Esophagus muscularis mucosa (tissue), 4 donors: ENCODE measurements at regions not wholly inside any gene's neighbourhood (a gene's known extent, or its start where the extent isn't known, plus 50 kb on each side); places are given as distances from the start of the nearest gene placed in this dataset.

Experiments
- DNase-seq: peaks from one replicate; pipeline ENCODE4 v3.0.0-alpha.2; 2017; ENCODE audit errors: extremely low spot score
- H3K27ac ChIP-seq, 4 donors: fragments of 200-600 bp; sonication (generic); replicated peaks in 1 of 4; 1 replicate in 3 of 4; 2 replicates in 1 of 4; pipeline ENCODE4 v1.5.1; 2016 to 2019; ENCODE audit warnings: mild to moderate bottlenecking in 1 of 4
- H3K27me3 ChIP-seq, 4 donors: fragments of 200-600 bp; sonication (generic); one replicate each; pipeline versions ENCODE4 v1.5.1 to v1.6.0; 2016 to 2019
- H3K36me3 ChIP-seq, 4 donors: fragments of 200-600 bp; sonication (generic); one replicate each; pipeline ENCODE4 v1.5.1; 2016 to 2019
- H3K4me1 ChIP-seq, 4 donors: fragments of 200-600 bp; sonication (generic); one replicate each; pipeline ENCODE4 v1.5.1; 2016 to 2019
- H3K4me3 ChIP-seq, 4 donors: fragments of 200-600 bp; sonication (generic); 1 replicate in 2 of 4; 2 replicates in 2 of 4; pipeline ENCODE4 v1.5.1; 2016 to 2019; ENCODE audit warnings: mild to moderate bottlenecking in 4 of 4, moderate library complexity in 1 of 4
- H3K9me3 ChIP-seq, 4 donors: fragments of 200-600 bp; sonication (generic); 1 replicate in 3 of 4; 2 replicates in 1 of 4; pipeline ENCODE4 v1.5.1; 2016 to 2019
- CTCF ChIP-seq, 3 experiments: fragments of 200-600 bp in 2 of 3; fragments of 450-650 bp in 1 of 3; sonication (generic) in 2 of 3; IDR thresholded peaks; one replicate each; pipeline ENCODE4 v1.5.1; 2017 to 2019; ENCODE audit warnings: antibody characterized with exemption in 3 of 3, mild to moderate bottlenecking in 2 of 3, moderate library complexity in 1 of 3
- EP300 ChIP-seq: sonication (generic); formaldehyde crosslinking; IDR thresholded peaks from one replicate; pipeline ENCODE4 v1.6.1; 2017; ENCODE audit warnings: antibody characterized with exemption
- POLR2A ChIP-seq: fragments of 450-650 bp; IDR thresholded peaks from one replicate; pipeline ENCODE4 v1.6.1; 2017; ENCODE audit warnings: antibody characterized with exemption, moderate library complexity, mild to moderate bottlenecking, low read depth
- POLR2AphosphoS5 ChIP-seq, 2 donors: sonication (generic); formaldehyde crosslinking; IDR thresholded peaks; one replicate each; pipeline ENCODE4 v1.6.1; 2017; ENCODE audit warnings: antibody characterized with exemption in 2 of 2
- WGBS: methylation state at CpG from one replicate; pipeline ENCODE4 v1.1.5; 2018; 5-methylcytosine and 5-hydroxymethylcytosine counted together
- intact Hi-C: fragments of 100-400 bp; cut with DNase I; formaldehyde crosslinking; loops from one replicate; pipeline ENCODE4 v1.15.1; 2023

GRCh38 chr3:159881208-159881607 lies 107.4 kb upstream of the IL12A start:
- peaks cover 65 to 79% (median 73%) of the 10 kb centered on the region in 4 donors for H3K4me1 ChIP-seq

DNA sequence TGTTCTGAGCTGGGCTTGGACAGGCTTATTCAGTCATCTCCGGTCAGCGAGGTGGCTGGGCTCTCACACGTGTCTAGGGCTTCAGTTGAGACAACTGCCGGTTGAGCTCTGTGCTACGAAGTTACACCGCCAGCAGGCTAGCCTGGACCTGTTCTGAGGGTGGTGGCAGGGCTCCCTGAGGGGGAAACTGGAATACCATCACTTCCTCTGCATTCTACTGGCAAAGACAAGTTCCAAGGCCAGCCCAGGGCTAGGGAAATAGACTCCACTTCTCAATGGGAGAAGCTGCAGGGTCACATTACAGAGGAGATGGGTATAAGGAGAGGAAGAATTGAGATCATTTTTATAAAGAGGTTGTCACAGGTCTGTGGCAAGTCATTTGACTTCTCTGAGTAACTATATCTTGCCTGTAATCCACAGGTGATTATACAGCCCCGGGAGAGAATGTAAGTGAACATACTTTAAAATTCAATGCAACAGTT lies 106.8 kb upstream of the IL12A start:
- intact Hi-C loops = loop anchor here (5.0 to 10.0 kb wide), 2 partner anchors 55 to 267 kb away; no protein-coding TSS in a partner anchor
- no peaks in the 10 kb centered on the region for H3K36me3 ChIP-seq
- H3K27ac ChIP-seq = peak overlapping the region; percentile 22 to 67 (median 44)
- H3K9me3 ChIP-seq = no peaks in the 10 kb centered on the region
- 64% methylated on average over 7 of the region's 7 CpGs for WGBS
- H3K4me1 ChIP-seq = peaks cover 63 to 81% (median 78%) of the 10 kb centered on the region in 4 donors
- H3K27me3 ChIP-seq = no peaks in the 10 kb centered on the region
- no peak overlapping the region for H3K4me3 ChIP-seq
- TF ChIP-seq EP300 = no peak
- no peak for TF ChIP-seq POLR2AphosphoS5 (IDR thresholded peaks at IDR 0.05)
- no peak for TF ChIP-seq CTCF (IDR thresholded peaks at IDR 0.05)
- no peak for TF ChIP-seq POLR2A
- peak; percentile 84 for DNase-seq

More at GRCh38 chr3:159881208-159881607, 107.4 kb upstream of the IL12A start:
- TF ChIP-seq CTCF (IDR thresholded peaks at IDR 0.05) = no peak
- TF ChIP-seq POLR2A = no peak
- TF ChIP-seq EP300 = no peak
- TF ChIP-seq POLR2AphosphoS5 (IDR thresholded peaks at IDR 0.05) = no peak
- 88% methylated on average over 2 of the region's 2 CpGs for WGBS
- Histone ChIP-seq H3K9me3 (no peaks in the 10 kb centered on the region), H3K36me3 (no peaks in the 10 kb centered on the region), H3K4me3 (no peak overlapping the region), H3K27ac (peak overlapping the region; percentile 22 to 67 (median 44)), H3K27me3 (no peaks in the 10 kb centered on the region)
- DNase-seq = no peak
- intact Hi-C loops = loop anchor here (5.0 to 10.0 kb wide), 2 partner anchors 54 to 266 kb away; no protein-coding TSS in a partner anchor

DNA sequence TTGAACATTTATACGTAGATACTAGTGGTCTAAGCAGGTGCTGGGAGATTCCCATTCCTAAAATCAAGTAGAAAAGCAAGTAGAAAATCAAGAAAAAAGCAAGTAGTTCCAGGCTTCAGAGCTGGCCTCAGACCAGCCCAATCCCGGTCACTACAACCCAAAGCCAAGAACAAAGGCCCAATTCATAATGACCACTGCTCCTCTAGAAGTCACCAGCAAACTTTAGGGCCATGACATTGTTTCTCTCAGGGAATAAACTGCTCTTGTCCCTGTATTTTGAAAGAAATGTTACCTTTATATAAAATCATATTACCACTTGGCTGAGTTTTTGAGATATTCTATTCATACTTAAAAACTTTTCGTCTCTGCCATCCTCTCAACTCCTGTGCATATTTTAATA lies 106.3 kb upstream of the IL12A start:
- Histone ChIP-seq H3K9me3 (no peaks in the 10 kb centered on the region), H3K4me1 (peaks cover 66 to 84% (median 81%) of the 10 kb centered on the region in 4 donors), H3K27ac (peak overlapping the region; percentile 31 to 67 (median 62)), H3K4me3 (no peak overlapping the region), H3K36me3 (no peaks in the 10 kb centered on the region), H3K27me3 (no peaks in the 10 kb centered on the region)
- WGBS = 63% methylated on average over 3 of the region's 3 CpGs
- peak; percentile 60 for DNase-seq
- TF ChIP-seq POLR2AphosphoS5 (IDR thresholded peaks at IDR 0.05) (no peak), EP300 (no peak), POLR2A (no peak), CTCF (IDR thresholded peaks at IDR 0.05) (no peak)
- intact Hi-C loops = loop anchor here (5.0 to 10.0 kb wide), 2 partner anchors 55 to 268 kb away; no protein-coding TSS in a partner anchor

DNA sequence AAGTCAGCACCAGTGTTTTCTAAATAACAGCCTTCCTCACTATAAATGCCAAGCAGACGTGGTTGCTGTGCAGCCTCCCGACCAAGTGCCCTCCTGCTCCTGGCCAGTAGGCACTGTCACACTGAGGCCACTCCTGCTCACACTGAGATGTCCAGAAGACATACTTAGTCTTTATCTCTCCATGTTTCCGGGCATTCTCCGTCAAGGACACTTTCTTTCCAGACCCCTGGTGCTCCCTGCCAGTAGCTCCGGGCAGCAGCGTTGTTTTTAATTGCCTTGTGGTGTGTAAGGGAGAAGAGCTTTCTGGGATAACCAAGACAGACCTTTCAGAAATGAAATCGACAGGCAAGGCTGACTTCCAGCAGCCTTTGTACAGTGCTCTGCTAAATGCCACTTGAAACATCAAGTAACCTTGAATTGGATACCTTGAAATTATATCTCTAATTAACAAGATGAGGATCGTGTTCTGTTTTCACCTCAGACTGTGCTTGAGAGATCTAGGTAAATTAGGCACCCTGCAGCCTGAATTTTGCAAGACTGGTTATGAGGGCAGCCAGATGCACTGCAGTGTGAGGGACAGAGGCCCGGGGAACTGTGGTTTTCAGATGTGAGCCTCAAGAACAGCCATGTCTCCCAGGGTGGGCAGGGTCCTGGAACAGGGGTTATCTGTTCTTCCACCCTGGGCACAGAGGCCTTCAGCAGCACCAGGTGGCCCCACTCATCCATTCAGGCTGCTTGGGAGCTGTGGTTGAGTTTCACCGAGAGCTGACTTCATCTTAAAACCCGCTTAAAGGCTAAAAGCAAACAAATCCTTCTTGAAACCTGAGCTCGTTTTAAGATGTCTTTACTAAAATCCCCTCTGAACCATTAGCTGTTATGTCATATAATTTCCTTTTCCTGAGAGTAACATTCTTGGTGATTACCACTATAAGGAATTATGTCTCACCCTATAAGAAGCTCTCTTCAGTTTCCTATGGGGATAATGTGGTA lies 105.5 kb upstream of the IL12A start:
- Histone ChIP-seq H3K36me3 (no peaks in the 10 kb centered on the region), H3K27me3 (no peaks in the 10 kb centered on the region), H3K4me1 (peaks cover 67 to 89% (median 81%) of the 10 kb centered on the region in 4 donors), H3K4me3 (no peak overlapping the region), H3K9me3 (no peaks in the 10 kb centered on the region), H3K27ac (peak overlapping the region; percentile 31 to 67 (median 62))
- intact Hi-C loops = loop anchor here (5.0 to 10.0 kb wide), 2 partner anchors 56 to 268 kb away; no protein-coding TSS in a partner anchor
- DNase-seq = peak; percentile 90
- whole genome bisulfite sequencing = 41% methylated on average over 12 of the region's 12 CpGs
- TF ChIP-seq CTCF (IDR thresholded peaks at IDR 0.05) = no peak
